ENCODE measurements at regions not wholly inside any gene's neighbourhood (a gene's known extent, or its start where the extent isn't known, plus 50 kb on each side); places are given as distances from the start of the nearest gene placed in this dataset.

DNA sequence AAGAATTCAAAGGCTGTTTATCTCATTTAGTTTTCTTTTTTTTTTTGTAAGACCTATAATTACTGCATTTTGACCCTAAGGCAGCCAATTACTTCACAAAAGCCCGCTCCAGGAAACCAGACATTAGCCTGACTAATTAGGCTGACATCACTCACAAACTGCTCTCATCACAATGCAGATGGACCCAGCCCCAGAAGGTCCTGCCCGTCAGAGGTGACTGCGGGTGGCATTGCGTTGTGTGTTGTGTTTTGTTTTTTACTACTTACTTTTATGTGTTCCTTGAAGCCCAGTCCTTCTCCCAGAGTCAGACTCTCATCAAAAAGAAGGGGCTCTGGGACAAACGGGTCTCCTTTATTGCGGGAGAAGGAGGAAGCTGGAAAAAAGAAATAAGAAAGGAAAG is 172.2 kb downstream of the HSD17B3 start:
- TF ChIP-seq, protein P1, sequence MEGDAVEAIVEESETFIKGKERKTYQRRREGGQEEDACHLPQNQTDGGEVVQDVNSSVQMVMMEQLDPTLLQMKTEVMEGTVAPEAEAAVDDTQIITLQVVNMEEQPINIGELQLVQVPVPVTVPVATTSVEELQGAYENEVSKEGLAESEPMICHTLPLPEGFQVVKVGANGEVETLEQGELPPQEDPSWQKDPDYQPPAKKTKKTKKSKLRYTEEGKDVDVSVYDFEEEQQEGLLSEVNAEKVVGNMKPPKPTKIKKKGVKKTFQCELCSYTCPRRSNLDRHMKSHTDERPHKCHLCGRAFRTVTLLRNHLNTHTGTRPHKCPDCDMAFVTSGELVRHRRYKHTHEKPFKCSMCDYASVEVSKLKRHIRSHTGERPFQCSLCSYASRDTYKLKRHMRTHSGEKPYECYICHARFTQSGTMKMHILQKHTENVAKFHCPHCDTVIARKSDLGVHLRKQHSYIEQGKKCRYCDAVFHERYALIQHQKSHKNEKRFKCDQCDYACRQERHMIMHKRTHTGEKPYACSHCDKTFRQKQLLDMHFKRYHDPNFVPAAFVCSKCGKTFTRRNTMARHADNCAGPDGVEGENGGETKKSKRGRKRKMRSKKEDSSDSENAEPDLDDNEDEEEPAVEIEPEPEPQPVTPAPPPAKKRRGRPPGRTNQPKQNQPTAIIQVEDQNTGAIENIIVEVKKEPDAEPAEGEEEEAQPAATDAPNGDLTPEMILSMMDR (IDR thresholded peaks at IDR 0.05): no peak
- TF ChIP-seq POLR2AphosphoS5 (IDR thresholded peaks at IDR 0.05) (no peak), POLR2A (IDR thresholded peaks at IDR 0.05) (no peak)

Measured in prostate gland (tissue), 2 donors.